GM18858 (cell line): ENCODE measurements at regions not wholly inside any gene's neighbourhood (a gene's known extent, or its start where the extent isn't known, plus 50 kb on each side); places are given as distances from the start of the nearest gene placed in this dataset.

Source experiments
- ATAC-seq: cut with Tn5 transposase; IDR thresholded peaks from one replicate; pipeline ENCODE4 v1.9.1; 2021; ENCODE audit not compliant: unreplicated experiment

GRCh38 chr5:113792806-113793205, 279.3 kb downstream of the YTHDC2 start:
- ATAC-seq, result no peak

GRCh38 chr5:113794981-113795380, 281.5 kb downstream of the YTHDC2 start:
- ATAC-seq, result no peak

GRCh38 chr5:113800686-113801085, 287.2 kb downstream of the YTHDC2 start:
- ATAC-seq, result no peak

DNA sequence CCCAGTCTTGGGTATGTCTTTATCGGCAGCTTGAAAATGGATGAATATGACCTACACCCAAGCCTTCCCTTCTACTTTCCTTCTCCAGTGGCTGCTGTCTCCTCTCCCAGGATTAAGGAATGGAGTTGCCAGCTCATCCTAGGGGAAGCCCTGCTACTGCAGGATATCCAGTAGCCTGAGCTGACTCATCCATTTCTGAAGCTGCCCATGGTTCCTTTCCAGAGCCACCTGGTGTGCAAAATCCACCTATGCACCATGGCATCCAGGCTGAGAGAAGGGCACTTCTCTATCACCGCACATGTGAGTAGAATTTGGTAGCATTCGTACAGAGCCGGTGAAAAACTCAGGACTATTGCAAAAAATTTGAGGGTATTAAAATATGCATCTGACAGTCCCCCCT, 290.8 kb downstream of the YTHDC2 start:
- ATAC-seq, result no peak

- no peak for ATAC-seq
These were observed 291.4 kb downstream of the YTHDC2 start for GRCh38 chr5:113804943-113805342.

- ATAC-seq, result no peak
These were observed 292.8 kb downstream of the YTHDC2 start for GRCh38 chr5:113806250-113806649.

- ATAC-seq, result no peak
These were observed 293.4 kb downstream of the YTHDC2 start for GRCh38 chr5:113806904-113807303.

DNA sequence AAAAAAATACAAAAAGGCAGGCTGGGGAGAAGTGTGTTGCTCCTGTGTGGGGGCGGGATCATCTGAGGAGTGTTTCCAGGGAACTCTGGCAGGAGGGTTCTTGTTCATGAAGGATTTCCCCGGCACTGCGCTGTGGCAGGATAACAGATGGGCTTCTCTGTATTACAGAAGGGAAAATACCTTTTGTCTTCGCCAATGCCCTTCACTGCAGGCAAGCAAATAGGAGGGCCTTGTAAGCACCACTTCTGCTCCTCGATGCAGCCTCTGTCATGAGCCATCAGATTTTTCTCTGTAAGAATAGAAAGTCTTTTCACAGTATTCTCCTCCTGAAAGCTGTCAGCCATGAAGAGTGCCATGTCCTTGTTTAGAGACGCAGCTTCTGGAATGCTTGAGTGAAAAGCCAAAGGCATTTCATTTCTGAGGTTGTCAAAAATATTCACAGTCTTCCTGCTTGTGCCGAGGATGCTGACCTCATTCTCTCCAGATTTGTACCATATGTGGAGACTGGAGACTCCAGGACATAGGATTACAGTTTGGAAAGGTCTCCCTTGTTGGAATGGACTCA, 294.0 kb downstream of the YTHDC2 start:
- no peak for ATAC-seq

- ATAC-seq, result no peak
These were observed 295.5 kb downstream of the YTHDC2 start for GRCh38 chr5:113808956-113809355.

DNA sequence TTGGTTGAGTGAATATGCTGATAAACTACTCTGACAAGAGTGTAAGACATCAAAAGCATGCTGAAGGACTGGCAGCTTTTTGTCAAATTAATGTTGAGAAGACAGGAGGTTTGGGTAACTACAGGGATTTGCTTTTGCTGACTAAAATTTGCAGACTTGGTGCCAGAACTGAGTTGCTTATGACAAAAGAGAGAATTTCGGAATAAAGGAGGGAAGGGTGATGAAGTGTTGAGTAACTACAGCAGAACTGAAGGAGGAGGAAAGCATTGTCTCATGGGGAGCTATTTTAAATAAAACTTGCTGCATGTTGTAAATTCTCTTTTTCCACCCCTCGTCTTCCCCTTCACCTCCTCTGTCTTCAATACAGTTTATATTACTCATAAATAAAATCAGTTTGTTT, 296.1 kb downstream of the YTHDC2 start:
- no peak for ATAC-seq

DNA sequence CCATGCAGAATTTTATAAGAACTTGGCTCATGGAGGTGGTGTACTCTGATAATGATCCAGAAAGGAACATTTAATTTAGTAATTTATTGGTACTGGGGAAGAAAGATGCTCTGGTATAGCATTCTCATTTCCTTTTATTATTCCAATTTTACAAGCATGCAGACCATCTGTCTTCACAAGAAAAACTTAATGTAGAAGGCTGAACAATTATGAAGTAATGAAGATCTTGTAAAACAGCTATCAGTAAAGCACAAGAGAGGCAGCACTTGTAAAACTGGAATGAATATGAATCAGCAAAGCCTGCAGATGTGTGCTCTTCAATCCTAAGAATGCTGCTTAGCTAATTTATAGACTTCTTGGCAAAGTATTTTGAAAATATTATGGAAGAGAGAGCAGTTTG, 300.0 kb downstream of the YTHDC2 start:
- no peak for ATAC-seq

GRCh38 chr5:113817683-113818082, 304.2 kb downstream of the YTHDC2 start:
- no peak for ATAC-seq

DNA sequence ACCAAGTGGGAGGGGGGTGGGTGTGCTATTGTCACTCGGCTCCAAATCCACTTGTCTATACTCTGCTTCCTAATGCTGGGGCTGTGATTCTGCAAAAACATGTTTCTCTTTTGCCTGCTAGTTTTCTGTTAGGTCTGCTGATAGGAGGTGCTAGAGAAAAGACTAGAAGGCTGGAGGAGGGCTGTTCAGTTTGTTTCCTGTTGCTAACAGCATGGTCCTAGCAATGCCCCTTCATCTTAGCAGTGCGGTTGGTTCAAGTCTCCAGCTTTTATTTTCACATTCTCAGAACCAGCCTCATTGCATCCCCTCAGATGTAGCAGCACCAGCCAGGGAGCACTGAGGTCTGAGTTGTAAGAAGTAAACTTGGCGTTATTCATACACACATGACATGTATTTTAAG, 310.2 kb downstream of the YTHDC2 start:
- ATAC-seq, result no peak

- ATAC-seq, result no peak
These were observed 310.8 kb downstream of the YTHDC2 start for GRCh38 chr5:113824307-113824706.

- ATAC-seq, result no peak
These were observed 311.7 kb downstream of the YTHDC2 start for GRCh38 chr5:113825176-113825575.

DNA sequence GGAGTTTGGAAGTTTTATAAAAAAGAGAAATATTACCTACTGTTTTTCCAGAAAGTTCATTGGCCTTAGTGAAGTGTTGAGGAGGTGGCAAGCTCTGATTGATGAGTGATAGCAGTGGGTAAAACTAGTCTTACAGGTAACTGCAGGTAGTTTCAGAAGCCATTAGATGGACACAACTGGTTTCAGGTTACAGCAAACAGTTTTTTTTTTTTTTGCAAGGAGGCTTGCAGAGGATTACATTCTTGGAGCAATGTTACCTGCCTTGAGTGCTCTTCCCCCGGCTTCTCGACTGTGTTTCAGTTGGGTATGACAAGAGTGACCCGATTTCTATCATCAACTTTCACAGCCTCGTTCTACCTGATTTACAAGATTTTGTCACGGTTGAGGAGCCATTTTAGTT, 333.4 kb downstream of the YTHDC2 start:
- no peak for ATAC-seq

- no peak for ATAC-seq
These were observed 350.9 kb downstream of the YTHDC2 start for GRCh38 chr5:113864437-113864836.

DNA sequence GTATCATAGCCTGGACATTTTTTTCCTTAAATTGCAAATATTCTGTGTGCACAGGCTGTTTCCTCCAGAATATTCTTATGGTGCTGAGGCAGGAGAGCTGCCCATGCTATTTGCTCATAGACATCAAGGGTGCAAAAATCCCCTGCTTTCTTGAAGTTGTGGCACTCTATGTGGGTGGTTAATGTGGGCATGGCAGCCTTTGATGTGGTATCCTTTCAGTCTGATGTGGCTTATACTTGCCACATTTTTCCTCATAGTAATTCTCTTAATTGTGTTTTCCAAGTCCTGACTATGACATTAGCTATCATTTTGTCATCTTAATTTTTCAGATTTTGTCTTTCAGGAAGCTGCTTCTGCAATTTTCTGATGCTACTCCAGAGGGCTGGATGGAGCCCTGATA, 353.3 kb downstream of the YTHDC2 start:
- ATAC-seq, result no peak

DNA sequence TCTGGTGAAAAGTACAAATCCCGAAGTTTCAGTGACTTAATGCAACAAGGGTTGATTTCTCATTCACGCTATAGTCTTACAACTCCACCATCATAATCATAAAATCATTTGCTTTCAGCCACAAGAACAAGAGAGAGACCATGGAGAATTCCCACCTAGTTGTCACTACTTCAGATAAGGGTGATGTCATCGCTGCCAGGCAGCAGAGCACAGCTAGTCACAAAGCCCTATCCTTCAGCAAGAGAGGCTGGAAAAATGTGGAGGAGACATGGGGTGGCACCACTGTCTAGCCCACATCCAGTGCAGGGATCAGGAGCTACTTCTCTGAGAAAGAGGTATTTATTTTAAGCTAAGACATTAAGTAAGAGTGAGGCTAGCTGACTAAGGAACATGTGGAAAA, 356.1 kb downstream of the YTHDC2 start:
- no peak for ATAC-seq

DNA sequence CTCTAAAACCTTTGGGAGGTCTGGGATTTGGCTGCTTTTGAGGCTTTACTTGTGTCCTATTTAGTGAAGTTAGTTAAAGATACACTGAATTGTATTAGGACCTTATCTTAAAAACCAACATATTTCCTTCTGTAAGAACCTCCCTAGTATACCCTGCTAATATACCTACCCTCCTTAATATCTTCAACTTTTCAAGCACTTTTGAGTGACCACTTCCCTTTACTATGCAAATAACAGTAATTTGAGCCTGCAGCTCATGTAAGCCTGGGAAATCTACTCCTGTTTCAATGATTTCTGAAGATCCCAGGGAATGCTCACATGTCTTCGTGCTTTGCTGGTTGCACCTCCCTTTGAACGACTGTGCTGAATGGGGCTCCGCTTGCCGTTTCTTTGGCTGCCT, 358.5 kb downstream of the YTHDC2 start:
- ATAC-seq, result no peak

DNA sequence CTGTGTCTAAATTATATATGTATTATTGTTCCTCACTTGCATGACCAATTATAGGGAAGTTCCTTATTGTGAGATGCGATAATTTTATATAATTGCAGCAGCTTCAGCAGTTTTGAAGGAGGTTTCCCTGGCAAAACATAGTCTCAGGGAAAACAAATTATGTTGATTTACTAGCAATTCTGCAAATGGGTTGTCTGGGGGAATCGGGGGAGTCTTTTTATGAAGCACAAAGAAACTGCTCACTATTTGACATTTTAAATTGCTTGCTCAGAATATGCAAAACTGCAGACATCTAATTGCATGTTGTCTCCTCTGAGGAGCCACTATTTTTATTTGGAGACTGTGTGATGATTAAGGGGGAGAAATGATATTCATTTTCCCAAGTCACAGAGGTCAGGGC, 361.6 kb downstream of the YTHDC2 start:
- no peak for ATAC-seq

GRCh38 chr5:113891491-113891890, 378.0 kb downstream of the YTHDC2 start:
- ATAC-seq, result no peak

DNA sequence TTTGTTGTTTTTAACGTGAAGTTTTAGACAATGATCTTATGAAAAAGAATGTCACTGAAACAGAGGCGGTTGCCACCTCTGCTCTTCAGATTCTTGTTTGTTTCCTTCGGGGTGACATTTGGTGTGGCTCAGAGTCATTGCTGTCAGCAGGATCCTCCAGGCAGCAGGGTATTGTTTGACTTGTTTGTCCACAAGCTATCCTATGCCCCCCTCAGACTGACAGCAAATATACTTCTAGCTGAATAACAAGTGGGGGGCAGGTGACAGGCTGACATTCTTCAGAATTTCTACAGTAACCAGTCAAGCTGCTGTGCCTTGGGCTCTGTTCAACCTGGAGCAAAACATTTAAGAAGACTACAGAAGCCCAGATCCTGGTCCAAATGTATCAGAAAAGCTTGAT, 383.3 kb downstream of the YTHDC2 start:
- no peak for ATAC-seq

GRCh38 chr5:113897748-113898147, 384.3 kb downstream of the YTHDC2 start:
- ATAC-seq, result no peak
